LNCAP (cell line): ENCODE measurements at regions not wholly inside any gene's neighbourhood (a gene's known extent, or its start where the extent isn't known, plus 50 kb on each side); places are given as distances from the start of the nearest gene placed in this dataset.

Experiments used
- CTCF ChIP-seq: fragments of 450-650 bp; IDR thresholded peaks from 2 replicates; pipeline ENCODE4 v1.5.1; 2017; ENCODE audit warnings: mild to moderate bottlenecking

GRCh38 chr13:89281331-89281730, 1610.2 kb downstream of the SLITRK5 start:
- TF ChIP-seq CTCF: no peak

- no peak for TF ChIP-seq CTCF
Observed at GRCh38 chr13:89282241-89282640, 1611.1 kb downstream of the SLITRK5 start.

GRCh38 chr13:89287381-89287780, 1616.2 kb downstream of the SLITRK5 start:
- TF ChIP-seq CTCF: no peak

GRCh38 chr13:89294115-89294867, 1623.1 kb downstream of the SLITRK5 start:
- TF ChIP-seq CTCF: no peak

- no peak for TF ChIP-seq CTCF
Observed at GRCh38 chr13:89307278-89307677, 1636.1 kb downstream of the SLITRK5 start.

GRCh38 chr13:89310943-89311672, 1639.9 kb downstream of the SLITRK5 start:
- no peak for TF ChIP-seq CTCF

GRCh38 chr13:89315287-89315686, 1644.1 kb downstream of the SLITRK5 start:
- no peak for TF ChIP-seq CTCF
